Muscle layer of colon (tissue), 2 donors: ENCODE measurements at regions not wholly inside any gene's neighbourhood (a gene's known extent, or its start where the extent isn't known, plus 50 kb on each side); places are given as distances from the start of the nearest gene placed in this dataset.

Source experiments
- H3K27ac ChIP-seq: one replicate; pipeline ENCODE4 v1.7.0; 2013; ENCODE audit warnings: low read depth, mild to moderate bottlenecking, low read length, moderate library complexity
- H3K27me3 ChIP-seq, 2 donors: one replicate each; pipeline ENCODE4 v1.7.0; 2013; ENCODE audit warnings: low read length in 2 of 2, mild to moderate bottlenecking in 2 of 2; ENCODE audit not compliant: insufficient read depth in 2 of 2, control insufficient read depth in 1 of 2
- H3K36me3 ChIP-seq: one replicate; pipeline ENCODE4 v1.7.0; 2013; ENCODE audit warnings: mild to moderate bottlenecking, low read length; ENCODE audit not compliant: insufficient read depth
- H3K4me1 ChIP-seq: one replicate; pipeline ENCODE4 v1.7.0; 2013; ENCODE audit warnings: mild to moderate bottlenecking, low read length; ENCODE audit not compliant: insufficient read depth
- H3K4me3 ChIP-seq, 2 donors: one replicate each; pipeline ENCODE4 v1.7.0; 2013; ENCODE audit warnings: low read length in 2 of 2, low read depth in 1 of 2, mild to moderate bottlenecking in 1 of 2, moderate library complexity in 1 of 2
- H3K9ac ChIP-seq: one replicate; pipeline ENCODE4 v1.7.0; 2013; ENCODE audit warnings: low read length
- H3K9me3 ChIP-seq: one replicate; pipeline ENCODE4 v1.7.0; 2013; ENCODE audit warnings: mild to moderate bottlenecking, low read length
- donor health status: abdominal sarcoma.
- donor health status: Adenocarcinoma of cecum.

- Histone ChIP-seq H3K4me3 (no peak overlapping the region), H3K9me3 (no peaks in the 10 kb centered on the region), H3K4me1 (no peaks in the 10 kb centered on the region), H3K27ac (no peak overlapping the region), H3K27me3 (no peaks in the 10 kb centered on the region), H3K9ac (no peak overlapping the region), H3K36me3 (no peaks in the 10 kb centered on the region)
These were observed 479.6 kb upstream of the ALCAM start for GRCh38 chr3:104887069-104887468.

- Histone ChIP-seq H3K9ac (no peak overlapping the region), H3K4me3 (no peak overlapping the region), H3K27ac (no peak overlapping the region), H3K9me3 (no peaks in the 10 kb centered on the region), H3K36me3 (no peaks in the 10 kb centered on the region), H3K4me1 (no peaks in the 10 kb centered on the region), H3K27me3 (no peaks in the 10 kb centered on the region)
These were observed 479.1 kb upstream of the ALCAM start for GRCh38 chr3:104887619-104888018.

- H3K4me3 ChIP-seq: no peak overlapping the region
- H3K9ac ChIP-seq: no peak overlapping the region
- no peaks in the 10 kb centered on the region for H3K27me3 ChIP-seq
- H3K4me1 ChIP-seq: no peaks in the 10 kb centered on the region
- no peak overlapping the region for H3K27ac ChIP-seq
- H3K36me3 ChIP-seq: no peaks in the 10 kb centered on the region
- H3K9me3 ChIP-seq: no peaks in the 10 kb centered on the region
These were observed 474.7 kb upstream of the ALCAM start for GRCh38 chr3:104892044-104892443.

- no peaks in the 10 kb centered on the region for H3K36me3 ChIP-seq
- no peaks in the 10 kb centered on the region for H3K9me3 ChIP-seq
- no peak overlapping the region for H3K4me3 ChIP-seq
- no peaks in the 10 kb centered on the region for H3K27me3 ChIP-seq
- H3K27ac ChIP-seq: no peak overlapping the region
- no peaks in the 10 kb centered on the region for H3K4me1 ChIP-seq
- H3K9ac ChIP-seq: no peak overlapping the region
These were observed 470.1 kb upstream of the ALCAM start for GRCh38 chr3:104896624-104897023.

GRCh38 chr3:104901396-104901795, 465.3 kb upstream of the ALCAM start:
- Histone ChIP-seq H3K4me3 (no peak overlapping the region), H3K36me3 (no peaks in the 10 kb centered on the region), H3K9me3 (no peaks in the 10 kb centered on the region), H3K4me1 (no peaks in the 10 kb centered on the region), H3K27me3 (no peaks in the 10 kb centered on the region), H3K9ac (no peak overlapping the region), H3K27ac (no peak overlapping the region)

- no peaks in the 10 kb centered on the region for H3K27me3 ChIP-seq
- no peaks in the 10 kb centered on the region for H3K4me1 ChIP-seq
- no peak overlapping the region for H3K9ac ChIP-seq
- H3K9me3 ChIP-seq: no peaks in the 10 kb centered on the region
- no peaks in the 10 kb centered on the region for H3K36me3 ChIP-seq
- no peak overlapping the region for H3K4me3 ChIP-seq
- no peak overlapping the region for H3K27ac ChIP-seq
These were observed 463.6 kb upstream of the ALCAM start for GRCh38 chr3:104903064-104903463.

GRCh38 chr3:104906001-104906639, 460.6 kb upstream of the ALCAM start:
- Histone ChIP-seq H3K9ac (no peak overlapping the region), H3K36me3 (no peaks in the 10 kb centered on the region), H3K4me3 (no peak overlapping the region), H3K27ac (no peak overlapping the region), H3K4me1 (no peaks in the 10 kb centered on the region), H3K9me3 (no peaks in the 10 kb centered on the region), H3K27me3 (no peaks in the 10 kb centered on the region)

GRCh38 chr3:104907507-104907906, 459.2 kb upstream of the ALCAM start:
- no peak overlapping the region for H3K27ac ChIP-seq
- no peak overlapping the region for H3K9ac ChIP-seq
- no peaks in the 10 kb centered on the region for H3K36me3 ChIP-seq
- no peaks in the 10 kb centered on the region for H3K9me3 ChIP-seq
- no peaks in the 10 kb centered on the region for H3K4me1 ChIP-seq
- H3K27me3 ChIP-seq: no peaks in the 10 kb centered on the region
- H3K4me3 ChIP-seq: no peak overlapping the region

GRCh38 chr3:104908761-104909160, 457.9 kb upstream of the ALCAM start:
- Histone ChIP-seq H3K27ac (no peak overlapping the region), H3K9me3 (no peaks in the 10 kb centered on the region), H3K27me3 (no peaks in the 10 kb centered on the region), H3K9ac (no peak overlapping the region), H3K36me3 (no peaks in the 10 kb centered on the region), H3K4me3 (no peak overlapping the region), H3K4me1 (no peaks in the 10 kb centered on the region)

- Histone ChIP-seq H3K27me3 (no peaks in the 10 kb centered on the region), H3K27ac (no peak overlapping the region), H3K36me3 (no peaks in the 10 kb centered on the region), H3K9ac (no peak overlapping the region), H3K4me1 (no peaks in the 10 kb centered on the region), H3K9me3 (no peaks in the 10 kb centered on the region), H3K4me3 (no peak overlapping the region)
These were observed 457.5 kb upstream of the ALCAM start for GRCh38 chr3:104909198-104909597.

GRCh38 chr3:104909721-104910120, 457.0 kb upstream of the ALCAM start:
- H3K9ac ChIP-seq: no peak overlapping the region
- no peaks in the 10 kb centered on the region for H3K36me3 ChIP-seq
- no peak overlapping the region for H3K4me3 ChIP-seq
- H3K27ac ChIP-seq: no peak overlapping the region
- H3K4me1 ChIP-seq: no peaks in the 10 kb centered on the region
- no peaks in the 10 kb centered on the region for H3K9me3 ChIP-seq
- no peaks in the 10 kb centered on the region for H3K27me3 ChIP-seq

- Histone ChIP-seq H3K9me3 (no peaks in the 10 kb centered on the region), H3K4me1 (no peaks in the 10 kb centered on the region), H3K4me3 (no peak overlapping the region), H3K9ac (no peak overlapping the region), H3K27me3 (no peaks in the 10 kb centered on the region), H3K36me3 (no peaks in the 10 kb centered on the region), H3K27ac (no peak overlapping the region)
These were observed 455.3 kb upstream of the ALCAM start for GRCh38 chr3:104911376-104911775.
